HCT116 (cell line): ENCODE measurements at regions not wholly inside any gene's neighbourhood (a gene's known extent, or its start where the extent isn't known, plus 50 kb on each side); places are given as distances from the start of the nearest gene placed in this dataset.

Experiments used
- ATAC-seq: fragments of 200-7000 bp; cut with Tn5 transposase; 2 replicates; pipeline ENCODE4 v1.9.1; 2020; ENCODE audit warnings: mild to moderate bottlenecking, moderate library complexity
- BruUV-seq: library from RNA; stranded (reverse); fragments of 400-500 nt; replicated peaks from 2 replicates; lab custom pipeline; 2021; lab: Mats Ljungman, UMichigan
- CTCF ChIA-PET: fragments of 300-600 bp; sonication (Branson Sonifier 250); formaldehyde crosslinking; loops from one replicate; lab custom pipeline; 2021; ENCODE audit warnings: antibody characterized with exemption; lab: Charles Lee
- POLR2A ChIA-PET: fragments of 300-600, 350-600 bp; sonication (Branson Sonifier 250); formaldehyde crosslinking; loops from one replicate; lab custom pipeline; 2021; ENCODE audit warnings: antibody characterized with exemption; lab: Charles Lee
- RAD21 ChIA-PET, 2 experiments: fragments of 300-600 bp; sonication (Branson Sonifier 250); formaldehyde crosslinking; loops; one replicate each; lab custom pipeline; 2023; ENCODE audit warnings: low total read pairs in 2 of 2; ENCODE audit not compliant: uncharacterized antibody in 2 of 2, unreplicated experiment in 2 of 2, low non-redundant PET in 1 of 2; lab: Charles Lee
- DNase-seq: peaks from one replicate; pipeline ENCODE4 v3.0.0-alpha.2; 2010; ENCODE audit warnings: low read depth, low spot score
- H2AFZ ChIP-seq: fragments of 200-600 bp; shearing (Covaris generic), sonication (generic); 2 replicates; pipeline ENCODE4 v1.6.1; 2017; ENCODE audit warnings: low read depth, mixed run types, mixed read lengths, antibody characterized with exemption, low read length; ENCODE audit not compliant: poor library complexity, severe bottlenecking
- H3K27ac ChIP-seq: 2 replicates; pipeline ENCODE4 v1.5.1; 2012; ENCODE audit warnings: low read depth, low read length
- H3K27me3 ChIP-seq: fragments of 200-600 bp; sonication (generic); 2 replicates; pipeline ENCODE4 v1.6.1; 2016; ENCODE audit warnings: mixed run types, low read length, mixed read lengths; ENCODE audit not compliant: insufficient read depth
- H3K36me3 ChIP-seq, 2 experiments: fragments of 200-500 bp in 1 of 2; fragments of 200-600 bp in 1 of 2; sonication (Bioruptor generic) in 1 of 2; sonication (generic) in 1 of 2; 2 replicates each; pipeline versions ENCODE4 v1.5.1 to v1.6.1; 2014 to 2016; ENCODE audit warnings: low read length in 2 of 2, inconsistent platforms in 1 of 2, mixed read lengths in 1 of 2, mixed run types in 1 of 2; ENCODE audit not compliant: insufficient read depth in 2 of 2, control insufficient read depth in 1 of 2
- H3K4me1 ChIP-seq, 2 experiments: fragments of 200-600 bp in 1 of 2; sonication (generic) in 1 of 2; 2 replicates each; pipeline versions ENCODE4 v1.5.1 to v1.6.1; 2012 to 2017; ENCODE audit warnings: low read length in 2 of 2, inconsistent platforms in 1 of 2, mild to moderate bottlenecking in 1 of 2, mixed read lengths in 1 of 2, mixed run types in 1 of 2, moderate library complexity in 1 of 2; ENCODE audit not compliant: insufficient read depth in 2 of 2, control insufficient read depth in 1 of 2
- H3K4me2 ChIP-seq: fragments of 200-600 bp; sonication (generic); 2 replicates; pipeline ENCODE4 v1.6.1; 2017; ENCODE audit warnings: mixed run types, low read length, mixed read lengths
- H3K4me3 ChIP-seq, 2 experiments: fragments of 200-600 bp in 1 of 2; sonication (generic) in 1 of 2; replicated peaks in 1 of 2; 2 replicates each; pipeline ENCODE4 v1.5.1; 2011 to 2016; ENCODE audit warnings: low read length in 2 of 2, control low read depth in 1 of 2, low read depth in 1 of 2, mild to moderate bottlenecking in 1 of 2, mixed read lengths in 1 of 2, mixed run types in 1 of 2
- H3K79me2 ChIP-seq: fragments of 200-600 bp; sonication (generic); 2 replicates; pipeline ENCODE4 v1.6.1; 2017; ENCODE audit warnings: mild to moderate bottlenecking, mixed run types, low read length, moderate library complexity, mixed read lengths; ENCODE audit not compliant: insufficient read depth
- H3K9ac ChIP-seq: fragments of 200-600 bp; sonication (generic); 2 replicates; pipeline ENCODE4 v1.6.1; 2016; ENCODE audit warnings: low read length, mixed read lengths
- H3K9me2 ChIP-seq: fragments of 200-600 bp; sonication (generic), shearing (Covaris generic); 2 replicates; pipeline ENCODE4 v1.6.1; 2017; ENCODE audit warnings: mixed run types, mild to moderate bottlenecking, moderate library complexity; ENCODE audit not compliant: insufficient read depth
- H3K9me3 ChIP-seq, 2 experiments: fragments of 200-500 bp in 1 of 2; fragments of 200-600 bp in 1 of 2; sonication (Bioruptor generic) in 1 of 2; sonication (generic) in 1 of 2; 2 replicates each; pipeline ENCODE4 v1.6.1; 2014 to 2017; ENCODE audit warnings: low read length in 2 of 2, mixed read lengths in 2 of 2, inconsistent platforms in 1 of 2, low read depth in 1 of 2, mild to moderate bottlenecking in 1 of 2, mixed run types in 1 of 2, moderate library complexity in 1 of 2; ENCODE audit not compliant: control insufficient read depth in 1 of 2, insufficient read depth in 1 of 2
- H4K20me1 ChIP-seq: fragments of 200-600 bp; sonication (generic), shearing (Covaris generic); 2 replicates; pipeline ENCODE4 v1.6.1; 2017; ENCODE audit warnings: mixed run types, mild to moderate bottlenecking, moderate library complexity; ENCODE audit not compliant: insufficient read depth
- CEBPB ChIP-seq: IDR thresholded peaks from 2 replicates; pipeline ENCODE4 v1.6.1; 2012; ENCODE audit warnings: low read depth
- CTCF ChIP-seq, 3 experiments: fragments of 200-600 bp in 1 of 3; sonication (generic) in 1 of 3; IDR thresholded peaks in 2 of 3; conservative IDR thresholded peaks in 1 of 3; 2 replicates each; pipeline ENCODE4 v1.5.1; 2012 to 2017; ENCODE audit warnings: low read depth in 2 of 3, low read length in 2 of 3, antibody characterized with exemption in 1 of 3, borderline replicate concordance in 1 of 3, control low read depth in 1 of 3, mild to moderate bottlenecking in 1 of 3, mixed read lengths in 1 of 3, mixed run types in 1 of 3, moderate library complexity in 1 of 3; ENCODE audit not compliant: insufficient read depth in 1 of 3
- EZH2 ChIP-seq: fragments of 200-600 bp; sonication (generic); IDR thresholded peaks from 2 replicates; pipeline ENCODE4 v1.6.1; 2017; ENCODE audit warnings: antibody characterized with exemption, mixed run types
- EZH2phosphoT487 ChIP-seq: fragments of 200-600 bp; IDR thresholded peaks from 2 replicates; pipeline ENCODE4 v1.6.1; 2018; ENCODE audit warnings: antibody characterized with exemption, borderline replicate concordance
- FOSL1 ChIP-seq: IDR thresholded peaks from 2 replicates; pipeline ENCODE4 v1.6.1; 2012; ENCODE audit warnings: low read depth
- JUND ChIP-seq: IDR thresholded peaks from 2 replicates; pipeline ENCODE4 v1.6.1; 2012
- MAX ChIP-seq: IDR thresholded peaks from 2 replicates; pipeline ENCODE4 v1.6.1; 2012
- POLR2AphosphoS5 ChIP-seq: IDR thresholded peaks from 2 replicates; pipeline ENCODE4 v1.6.1; 2011; ENCODE audit warnings: mild to moderate bottlenecking, low read depth, low read length, moderate library complexity
- RAD21 ChIP-seq: IDR thresholded peaks from 2 replicates; pipeline ENCODE4 v1.6.1; 2012; ENCODE audit warnings: low read depth, mild to moderate bottlenecking
- REST ChIP-seq: IDR thresholded peaks from 2 replicates; pipeline ENCODE4 v1.6.1; 2012; ENCODE audit warnings: low read depth
- SIN3A ChIP-seq: IDR thresholded peaks from 2 replicates; pipeline ENCODE4 v1.6.1; 2012; ENCODE audit warnings: low read depth
- SP1 ChIP-seq: IDR thresholded peaks from 2 replicates; pipeline ENCODE4 v1.6.1; 2012; ENCODE audit warnings: low read depth
- ZFX ChIP-seq: fragments of 450-650 bp; IDR thresholded peaks from 2 replicates; pipeline ENCODE4 v1.6.1; 2017
- ZNF274 ChIP-seq: fragments of 200-500 bp; sonication (Bioruptor generic); IDR thresholded peaks from 2 replicates; pipeline ENCODE4 v1.6.1; 2014; ENCODE audit warnings: mild to moderate bottlenecking, low read depth, low read length, inconsistent platforms
- intact Hi-C: fragments of 100-400 bp; cut with micrococcal nuclease; formaldehyde crosslinking; loops from 2 replicates; pipeline ENCODE4 v1.10.0; 2022

- H3K79me2 ChIP-seq: no peaks in the 10 kb centered on the region
- H3K9me3 ChIP-seq: no peaks in the 10 kb centered on the region
- DNase-seq (no peak), ATAC-seq (no peak)
- no peak overlapping the region for H3K4me3 ChIP-seq
- BruUV-seq: no TSS peak
- intact Hi-C loops: no loop called here
- no peak for TF ChIP-seq ZFX
- TF ChIP-seq JUND: no peak
- no peak for TF ChIP-seq CEBPB
- no peak for TF ChIP-seq SP1
- no peaks in the 10 kb centered on the region for H4K20me1 ChIP-seq
- ChIA-PET RAD21 (no interaction called here), CTCF (no interaction called here), POLR2A (interaction anchor here (1.7 kb wide), 1 partner anchor 169 kb away, joined by 4 read pairs; the partner anchor contains the start of gene EFNB1)
- H3K27me3 ChIP-seq: no peaks in the 10 kb centered on the region
- H3K9ac ChIP-seq: no peak overlapping the region
- H3K4me1 ChIP-seq: peaks cover 0 to 14% of the 10 kb centered on the region in 2 experiments; a peak in 1 of 4 replicates
- no peaks in the 10 kb centered on the region for H3K36me3 ChIP-seq
- H3K4me2 ChIP-seq: no peak overlapping the region
- no peak overlapping the region for H3K27ac ChIP-seq
- no peaks in the 10 kb centered on the region for H3K9me2 ChIP-seq
- H2AFZ ChIP-seq: no peak overlapping the region
Observed at GRCh38 chrX:68997511-68997910, 167.7 kb downstream of the PJA1 start.

GRCh38 chrX:68995780-68996551 is 167.1 kb downstream of the EFNB1 start:
- H3K79me2 ChIP-seq: no peaks in the 10 kb centered on the region
- DNase-seq (no peak), ATAC-seq (no peak)
- H2AFZ ChIP-seq: no peak overlapping the region
- ChIA-PET POLR2A (no interaction called here), RAD21 (no interaction called here), CTCF (no interaction called here)
- H3K27me3 ChIP-seq: no peaks in the 10 kb centered on the region
- H3K4me3 ChIP-seq: no peak overlapping the region
- H3K27ac ChIP-seq: no peak overlapping the region
- H3K36me3 ChIP-seq: no peaks in the 10 kb centered on the region
- H3K4me2 ChIP-seq: no peak overlapping the region
- no peaks in the 10 kb centered on the region for H3K9me2 ChIP-seq
- H3K9ac ChIP-seq: no peak overlapping the region
- H3K4me1 ChIP-seq: peaks cover 0 to 14% of the 10 kb centered on the region in 2 experiments; a peak in 1 of 4 replicates
- H4K20me1 ChIP-seq: no peaks in the 10 kb centered on the region
- no peaks in the 10 kb centered on the region for H3K9me3 ChIP-seq
- BruUV-seq: no TSS peak
- intact Hi-C loops: no loop called here
- TF ChIP-seq MAX: no peak
- no peak for TF ChIP-seq REST
- no peak for TF ChIP-seq RAD21
- no peak for TF ChIP-seq ZFX
- TF ChIP-seq SIN3A: no peak
- TF ChIP-seq POLR2AphosphoS5: no peak
- no peak for TF ChIP-seq SP1
- TF ChIP-seq FOSL1: no peak
- TF ChIP-seq ZNF274: no peak
- TF ChIP-seq CTCF (IDR thresholded peaks at IDR 0.05 in 2 of 3, conservative IDR thresholded peaks at IDR 0.05 in 1 of 3; ENCODE audit: borderline replicate concordance in 1 of 3, insufficient read depth in 1 of 3, low read depth in 2 of 3, low read length in 2 of 3): no peak
- no peak for TF ChIP-seq EZH2
- TF ChIP-seq EZH2phosphoT487: no peak
